ENCODE measurements at regions not wholly inside any gene's neighbourhood (a gene's known extent, or its start where the extent isn't known, plus 50 kb on each side); places are given as distances from the start of the nearest gene placed in this dataset.

GRCh38 chr2:239584986-239585385 lies 184.2 kb upstream of the HDAC4 start:
- TF ChIP-seq, protein P1, sequence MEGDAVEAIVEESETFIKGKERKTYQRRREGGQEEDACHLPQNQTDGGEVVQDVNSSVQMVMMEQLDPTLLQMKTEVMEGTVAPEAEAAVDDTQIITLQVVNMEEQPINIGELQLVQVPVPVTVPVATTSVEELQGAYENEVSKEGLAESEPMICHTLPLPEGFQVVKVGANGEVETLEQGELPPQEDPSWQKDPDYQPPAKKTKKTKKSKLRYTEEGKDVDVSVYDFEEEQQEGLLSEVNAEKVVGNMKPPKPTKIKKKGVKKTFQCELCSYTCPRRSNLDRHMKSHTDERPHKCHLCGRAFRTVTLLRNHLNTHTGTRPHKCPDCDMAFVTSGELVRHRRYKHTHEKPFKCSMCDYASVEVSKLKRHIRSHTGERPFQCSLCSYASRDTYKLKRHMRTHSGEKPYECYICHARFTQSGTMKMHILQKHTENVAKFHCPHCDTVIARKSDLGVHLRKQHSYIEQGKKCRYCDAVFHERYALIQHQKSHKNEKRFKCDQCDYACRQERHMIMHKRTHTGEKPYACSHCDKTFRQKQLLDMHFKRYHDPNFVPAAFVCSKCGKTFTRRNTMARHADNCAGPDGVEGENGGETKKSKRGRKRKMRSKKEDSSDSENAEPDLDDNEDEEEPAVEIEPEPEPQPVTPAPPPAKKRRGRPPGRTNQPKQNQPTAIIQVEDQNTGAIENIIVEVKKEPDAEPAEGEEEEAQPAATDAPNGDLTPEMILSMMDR (IDR thresholded peaks at IDR 0.05), result no peak
- no peak for TF ChIP-seq ZFX (IDR thresholded peaks at IDR 0.05; ENCODE audit: borderline replicate concordance)

All from 22Rv1 (cell line).